ENCODE measurements at regions not wholly inside any gene's neighbourhood (a gene's known extent, or its start where the extent isn't known, plus 50 kb on each side); places are given as distances from the start of the nearest gene placed in this dataset.
A peak's percentile ranks its signal among the peaks of the same experiment; 100 is the strongest.

DNA sequence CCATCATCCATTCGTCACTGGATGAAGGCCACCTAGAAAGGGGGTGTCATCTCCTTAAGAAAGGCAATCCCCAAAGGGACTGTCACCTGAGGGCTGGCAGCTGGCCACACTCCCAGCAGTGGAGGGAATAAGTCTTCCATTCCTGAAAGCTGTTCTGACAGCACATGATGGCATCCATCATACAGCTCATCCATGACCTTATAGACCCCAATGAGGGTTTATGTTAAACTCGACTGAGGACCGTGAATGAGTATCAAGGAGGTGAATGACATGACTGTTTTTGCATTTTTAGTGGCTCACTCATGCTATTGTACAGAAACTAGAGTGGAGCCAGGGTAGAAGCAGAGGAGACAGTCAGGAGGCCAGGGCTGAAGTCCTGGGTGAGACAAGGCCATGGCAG is 203.1 kb upstream of the CNR1 start:
- H3K36me3 ChIP-seq = no peaks in the 10 kb centered on the region
- H3K9me3 ChIP-seq = no peaks in the 10 kb centered on the region
- TF ChIP-seq, protein P1, sequence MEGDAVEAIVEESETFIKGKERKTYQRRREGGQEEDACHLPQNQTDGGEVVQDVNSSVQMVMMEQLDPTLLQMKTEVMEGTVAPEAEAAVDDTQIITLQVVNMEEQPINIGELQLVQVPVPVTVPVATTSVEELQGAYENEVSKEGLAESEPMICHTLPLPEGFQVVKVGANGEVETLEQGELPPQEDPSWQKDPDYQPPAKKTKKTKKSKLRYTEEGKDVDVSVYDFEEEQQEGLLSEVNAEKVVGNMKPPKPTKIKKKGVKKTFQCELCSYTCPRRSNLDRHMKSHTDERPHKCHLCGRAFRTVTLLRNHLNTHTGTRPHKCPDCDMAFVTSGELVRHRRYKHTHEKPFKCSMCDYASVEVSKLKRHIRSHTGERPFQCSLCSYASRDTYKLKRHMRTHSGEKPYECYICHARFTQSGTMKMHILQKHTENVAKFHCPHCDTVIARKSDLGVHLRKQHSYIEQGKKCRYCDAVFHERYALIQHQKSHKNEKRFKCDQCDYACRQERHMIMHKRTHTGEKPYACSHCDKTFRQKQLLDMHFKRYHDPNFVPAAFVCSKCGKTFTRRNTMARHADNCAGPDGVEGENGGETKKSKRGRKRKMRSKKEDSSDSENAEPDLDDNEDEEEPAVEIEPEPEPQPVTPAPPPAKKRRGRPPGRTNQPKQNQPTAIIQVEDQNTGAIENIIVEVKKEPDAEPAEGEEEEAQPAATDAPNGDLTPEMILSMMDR (IDR thresholded peaks at IDR 0.05) = no peak
- TF ChIP-seq POLR2A (IDR thresholded peaks at IDR 0.05) (no peak), EP300 (IDR thresholded peaks at IDR 0.05) (no peak)
- H3K27ac ChIP-seq = no peak overlapping the region
- H3K27me3 ChIP-seq = no peaks in the 10 kb centered on the region
- H3K4me1 ChIP-seq = no peaks in the 10 kb centered on the region
- no peak for DNase-seq (ENCODE audit: low spot score in 2 of 2)
- 89 to 91% methylated on average over 3 of the region's 3 CpGs for WGBS, 2 donors
- no peak overlapping the region for H3K4me3 ChIP-seq

DNA sequence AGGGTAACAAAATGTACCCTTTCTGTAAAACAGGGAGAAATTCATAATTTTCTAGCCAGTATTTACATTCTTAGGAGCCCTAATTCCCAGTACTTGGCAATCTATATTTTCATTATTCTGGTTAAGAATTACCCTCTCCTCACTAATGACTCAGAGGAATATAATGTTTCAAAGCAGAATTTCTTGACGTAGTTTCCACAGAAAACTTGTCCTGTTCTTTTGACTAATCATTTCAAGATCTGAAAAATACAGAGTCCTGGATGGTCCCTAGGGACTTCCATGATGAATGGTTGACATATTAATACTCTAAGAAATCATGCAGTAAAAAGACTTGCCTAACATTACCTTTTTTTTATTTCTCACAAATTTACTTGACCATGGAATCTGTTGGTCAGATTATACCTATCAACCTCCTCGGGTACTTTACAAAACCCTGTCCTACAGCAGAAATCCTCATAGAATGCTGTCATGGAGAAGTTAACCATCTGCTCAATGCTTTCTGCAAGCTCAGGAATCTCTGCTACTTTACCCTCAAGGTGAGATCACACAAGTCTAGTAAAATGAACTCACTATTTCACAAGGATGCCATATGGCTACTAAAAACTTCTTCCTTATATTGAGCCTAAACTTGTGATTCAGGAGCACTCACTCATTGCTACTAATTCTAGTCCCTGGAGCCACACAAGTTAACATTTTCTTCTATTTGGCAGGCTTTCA is 202.1 kb upstream of the CNR1 start:
- no peak for DNase-seq (ENCODE audit: low spot score in 2 of 2)
- H3K36me3 ChIP-seq = no peaks in the 10 kb centered on the region
- TF ChIP-seq POLR2A (IDR thresholded peaks at IDR 0.05) = no peak
- TF ChIP-seq EP300 (IDR thresholded peaks at IDR 0.05) = peak; percentile 45 to 82
- no peak overlapping the region for H3K4me3 ChIP-seq
- no peaks in the 10 kb centered on the region for H3K9me3 ChIP-seq
- H3K27me3 ChIP-seq = no peaks in the 10 kb centered on the region
- WGBS, 2 donors = 56 to 62% methylated on average over 2 of the region's 2 CpGs
- peak overlapping the region in 1 of 4 donors; percentile 41 for H3K27ac ChIP-seq
- H3K4me1 ChIP-seq = no peaks in the 10 kb centered on the region

DNA sequence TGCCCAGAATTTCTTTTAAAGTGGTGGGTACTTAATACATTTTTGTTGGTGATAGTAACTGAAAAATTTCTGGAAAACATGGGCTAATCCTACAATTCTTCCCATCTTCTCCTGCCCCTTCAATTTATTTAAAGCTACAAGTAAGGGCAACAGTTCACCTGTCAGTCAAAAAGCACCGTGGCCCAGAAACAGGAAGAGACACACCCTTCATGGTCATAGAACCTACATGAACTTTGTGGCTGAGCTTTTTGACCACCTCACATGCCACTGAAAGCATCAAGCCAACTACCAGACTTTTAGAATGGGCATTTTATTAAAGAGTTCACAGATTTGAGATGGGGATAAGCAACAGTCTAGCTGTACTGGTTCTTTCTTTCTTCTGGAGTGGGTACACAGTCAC is 201.1 kb upstream of the CNR1 start:
- Histone ChIP-seq H3K4me1 (no peaks in the 10 kb centered on the region), H3K4me3 (no peak overlapping the region), H3K36me3 (no peaks in the 10 kb centered on the region), H3K27ac (peak overlapping the region in 1 of 4 donors; percentile 58), H3K27me3 (no peaks in the 10 kb centered on the region), H3K9me3 (no peaks in the 10 kb centered on the region)
- WGBS, 2 donors = 23 to 26% methylated on average over 1 of the region's 1 CpG
- DNase-seq (ENCODE audit: low spot score in 2 of 2) = no peak
- no peak for TF ChIP-seq EP300 (IDR thresholded peaks at IDR 0.05)
- TF ChIP-seq, protein P1 (IDR thresholded peaks at IDR 0.05) = no peak
- no peak for TF ChIP-seq POLR2A (IDR thresholded peaks at IDR 0.05)

DNA sequence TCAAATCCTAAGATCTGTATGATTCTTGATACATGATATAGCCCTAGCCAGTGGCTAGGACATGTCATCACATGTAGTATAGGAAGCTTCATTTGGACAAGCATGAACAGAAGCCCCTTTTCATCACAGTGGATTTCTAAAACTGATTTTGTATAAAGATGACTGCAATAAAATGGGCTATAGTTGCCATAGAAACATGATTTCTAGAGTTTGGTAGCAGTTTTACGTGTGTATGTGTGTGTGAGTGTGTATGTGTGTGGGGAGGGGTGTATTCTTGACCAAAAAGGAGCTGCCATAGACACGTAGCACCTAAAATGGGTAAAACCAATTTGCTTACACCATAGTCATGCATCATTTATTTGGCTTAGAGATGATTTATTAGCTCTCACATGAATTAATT is 200.5 kb upstream of the CNR1 start:
- Histone ChIP-seq H3K9me3 (no peaks in the 10 kb centered on the region), H3K4me1 (no peaks in the 10 kb centered on the region), H3K27me3 (no peaks in the 10 kb centered on the region), H3K27ac (peak overlapping the region in 1 of 4 donors; percentile 48), H3K36me3 (no peaks in the 10 kb centered on the region), H3K4me3 (no peak overlapping the region)
- TF ChIP-seq, protein P1 (IDR thresholded peaks at IDR 0.05) = no peak
- WGBS, 2 donors = 89 to 90% methylated on average over 2 of the region's 2 CpGs
- DNase-seq (ENCODE audit: low spot score in 2 of 2) = no peak

DNA sequence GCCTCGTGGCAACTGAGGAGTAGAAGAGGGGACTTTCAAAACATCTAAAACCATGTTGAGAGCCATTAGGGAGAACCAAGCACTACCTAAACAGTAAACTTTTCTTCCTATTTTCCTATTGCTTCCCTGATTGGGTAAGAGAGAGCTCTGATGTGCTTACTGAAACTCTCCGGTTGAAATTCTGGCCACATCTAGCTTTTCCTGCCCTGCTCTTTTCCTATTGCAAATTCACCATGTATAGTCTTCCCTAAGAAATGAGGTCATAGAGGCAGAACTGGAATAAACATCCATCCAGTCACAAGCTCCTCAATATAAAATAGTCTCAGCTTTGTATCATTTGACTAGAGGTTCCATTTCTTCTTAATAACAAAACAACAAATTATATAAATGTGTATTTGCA is 199.5 kb upstream of the CNR1 start:
- no peak overlapping the region for H3K4me3 ChIP-seq
- H3K27ac ChIP-seq = peak overlapping the region in 1 of 4 donors; percentile 48
- DNase-seq (ENCODE audit: low spot score in 2 of 2) = no peak
- H3K4me1 ChIP-seq = peaks cover 0 to under 1% (median 0%) of the 10 kb centered on the region in 4 donors
- H3K27me3 ChIP-seq = no peaks in the 10 kb centered on the region
- TF ChIP-seq EP300 (IDR thresholded peaks at IDR 0.05) = no peak
- TF ChIP-seq POLR2A (IDR thresholded peaks at IDR 0.05) = no peak
- TF ChIP-seq, protein P1 (IDR thresholded peaks at IDR 0.05) = no peak
- no peaks in the 10 kb centered on the region for H3K9me3 ChIP-seq
- WGBS, 2 donors = 65 to 71% methylated on average over 2 of the region's 2 CpGs
- H3K36me3 ChIP-seq = no peaks in the 10 kb centered on the region

All from tibial nerve (tissue), 4 donors.